ENCODE measurements at regions not wholly inside any gene's neighbourhood (a gene's known extent, or its start where the extent isn't known, plus 50 kb on each side); places are given as distances from the start of the nearest gene placed in this dataset.
"Not testable (repeated sequence)": the region's sequence is repeated elsewhere in the genome, so short reads cannot be mapped to it uniquely, and the experiment has no call there.

- DNase-seq (ENCODE audit: low read depth in 2 of 2): no peak
These were observed 108.5 kb downstream of the KCNK1 start for GRCh38 chr1:233722212-233722979.

GRCh38 chr1:233723387-233723786 is 109.5 kb downstream of the KCNK1 start:
- DNase-seq (ENCODE audit: low read depth in 2 of 2): no peak

DNA sequence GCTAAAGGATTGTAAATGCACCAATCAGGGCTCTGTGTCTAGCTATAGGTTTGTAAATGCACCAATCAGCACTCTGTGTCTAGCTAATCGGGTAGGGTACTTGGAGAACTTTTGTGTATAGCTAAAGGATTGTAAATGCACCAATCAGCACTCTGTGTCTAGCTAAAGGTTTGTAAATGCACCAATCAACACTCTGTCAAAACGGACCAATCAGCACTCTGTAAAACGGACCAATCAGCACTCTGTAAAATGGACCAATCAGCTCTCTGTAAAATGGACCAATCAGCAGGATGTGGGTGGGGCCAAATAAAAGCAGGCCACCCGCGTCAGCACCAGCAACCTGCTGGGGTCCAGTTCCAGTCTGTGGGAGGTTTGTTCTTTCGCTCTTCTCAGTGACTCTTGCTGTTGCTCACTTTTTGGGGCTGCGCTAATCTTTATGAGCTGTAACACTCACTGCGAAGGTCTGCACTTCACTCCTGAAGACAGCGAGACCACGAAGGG is 110.3 kb downstream of the KCNK1 start:
- not testable (repeated sequence) for DNase-seq (ENCODE audit: low read depth in 2 of 2)

- no peak for DNase-seq (ENCODE audit: low read depth in 2 of 2)
These were observed 111.5 kb downstream of the KCNK1 start for GRCh38 chr1:233725423-233725822.

DNA sequence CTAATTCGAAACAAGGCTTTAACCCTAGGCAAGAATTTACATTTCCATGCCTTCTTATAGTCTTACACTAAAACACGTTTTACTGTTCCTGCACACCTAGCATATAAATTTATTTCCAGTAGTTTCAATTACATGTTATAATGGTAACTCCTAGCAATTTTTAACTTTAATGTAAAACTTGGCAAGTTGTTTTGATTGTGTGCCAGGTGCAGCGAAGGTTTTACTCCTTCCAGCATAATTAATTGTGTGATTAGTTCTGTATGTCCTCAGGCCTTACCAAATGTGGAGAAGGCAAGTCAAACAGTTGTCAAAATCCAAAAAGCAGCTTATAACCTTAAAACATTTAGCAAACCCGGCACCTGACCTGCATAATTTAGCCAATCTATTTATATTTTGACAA is 114.8 kb downstream of the KCNK1 start:
- no peak for DNase-seq (ENCODE audit: low read depth in 2 of 2)

DNA sequence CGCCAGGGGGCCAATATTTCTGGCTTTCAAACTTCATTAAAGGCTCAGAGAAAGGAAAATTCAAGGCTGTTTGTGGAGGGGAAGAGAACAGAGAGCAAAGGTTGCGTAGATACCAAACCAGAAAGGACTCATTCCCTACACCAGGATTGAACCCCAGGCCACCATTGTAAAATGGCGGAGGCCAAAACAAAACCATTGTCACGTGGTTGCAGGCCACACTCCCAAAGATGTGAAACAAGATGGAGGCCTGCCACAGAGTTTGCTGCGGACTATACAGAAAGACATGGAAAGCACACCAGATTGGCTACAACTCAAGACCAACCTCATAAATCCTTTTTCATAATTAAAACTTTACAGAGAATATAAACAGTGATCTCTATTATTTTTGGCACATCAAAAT is 116.5 kb downstream of the KCNK1 start:
- no peak for DNase-seq (ENCODE audit: low read depth in 2 of 2)

DNA sequence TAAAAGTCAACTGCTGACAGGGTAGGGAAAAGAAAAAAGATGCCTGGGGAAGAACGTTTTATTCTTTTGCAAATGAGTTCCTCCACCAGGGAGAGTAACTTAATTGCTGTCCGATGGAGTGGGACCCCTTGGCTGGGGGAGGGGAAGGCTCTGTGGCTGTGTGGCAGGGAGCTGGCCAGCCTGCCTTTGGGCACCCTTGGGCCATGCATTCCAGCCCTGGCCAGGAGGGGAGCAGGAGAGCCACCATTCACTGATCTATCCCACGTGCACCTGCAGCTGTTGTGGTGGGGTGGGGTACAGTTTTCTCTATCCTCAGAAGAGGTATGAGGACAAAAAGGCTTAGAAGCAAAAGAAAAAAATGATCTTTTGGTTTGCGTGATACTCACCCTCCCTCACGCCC is 116.9 kb downstream of the KCNK1 start:
- no peak for DNase-seq (ENCODE audit: low read depth in 2 of 2)

DNA sequence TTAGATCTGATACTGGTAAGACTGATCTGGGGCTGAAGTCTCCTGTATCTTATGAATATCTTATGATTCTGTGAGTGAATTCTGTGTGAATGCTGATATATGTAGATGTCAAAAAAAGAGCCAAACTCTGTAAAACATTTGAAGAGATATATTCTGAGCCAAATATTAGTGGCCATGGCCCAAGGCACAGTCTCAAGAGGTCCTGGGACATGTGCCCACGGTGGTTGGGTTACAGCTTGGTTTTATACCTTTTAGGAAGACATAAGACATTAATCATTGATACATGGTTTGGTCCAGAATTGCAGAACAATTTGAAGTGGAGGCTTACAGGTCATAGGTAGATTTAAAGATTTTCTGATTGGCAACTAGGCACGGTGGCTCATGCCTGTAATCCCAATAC is 118.3 kb downstream of the KCNK1 start:
- no peak for DNase-seq (ENCODE audit: low read depth in 2 of 2)

DNA sequence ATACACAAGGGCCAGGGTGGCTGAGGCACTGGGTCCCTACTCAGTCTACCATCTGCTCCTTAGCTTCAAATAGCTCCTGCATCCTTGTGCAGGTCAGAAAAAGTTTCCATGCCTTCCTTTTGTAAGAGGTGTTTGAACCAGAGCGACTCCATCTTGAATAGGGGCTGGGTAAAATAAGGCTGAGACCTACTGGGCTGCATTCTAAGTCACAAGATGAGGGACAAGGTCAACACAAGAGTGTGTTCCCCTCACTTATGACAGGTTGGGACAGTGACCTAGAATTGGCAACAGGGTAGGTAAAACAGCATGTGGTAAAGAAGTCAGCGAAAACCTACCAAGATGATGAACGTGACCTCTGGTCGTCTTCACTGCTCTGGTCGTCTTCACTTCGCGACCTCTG is 120.5 kb downstream of the KCNK1 start:
- no peak for DNase-seq (ENCODE audit: low read depth in 2 of 2)

GRCh38 chr1:233735331-233735730 is 121.4 kb downstream of the KCNK1 start:
- no peak for DNase-seq (ENCODE audit: low read depth in 2 of 2)

DNA sequence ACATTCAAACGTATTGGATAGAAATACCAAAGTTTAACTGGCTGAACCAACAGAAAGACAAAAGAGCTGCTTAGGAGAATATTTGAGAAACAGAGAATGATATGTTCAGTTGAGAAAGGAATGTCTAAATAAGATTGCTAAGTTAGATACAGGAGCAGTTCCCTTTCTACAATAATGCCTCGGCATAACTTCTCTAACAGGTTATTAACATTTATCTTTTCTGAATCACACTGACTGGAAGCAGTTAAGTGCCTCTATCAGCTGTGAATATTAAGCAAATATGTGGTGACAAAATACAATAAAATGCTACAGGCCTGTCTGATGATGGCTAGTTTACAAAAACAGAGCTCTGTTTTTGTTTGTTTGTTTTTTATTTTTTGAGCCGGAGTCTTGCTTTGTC is 121.9 kb downstream of the KCNK1 start:
- DNase-seq (ENCODE audit: low read depth in 2 of 2): no peak

DNA sequence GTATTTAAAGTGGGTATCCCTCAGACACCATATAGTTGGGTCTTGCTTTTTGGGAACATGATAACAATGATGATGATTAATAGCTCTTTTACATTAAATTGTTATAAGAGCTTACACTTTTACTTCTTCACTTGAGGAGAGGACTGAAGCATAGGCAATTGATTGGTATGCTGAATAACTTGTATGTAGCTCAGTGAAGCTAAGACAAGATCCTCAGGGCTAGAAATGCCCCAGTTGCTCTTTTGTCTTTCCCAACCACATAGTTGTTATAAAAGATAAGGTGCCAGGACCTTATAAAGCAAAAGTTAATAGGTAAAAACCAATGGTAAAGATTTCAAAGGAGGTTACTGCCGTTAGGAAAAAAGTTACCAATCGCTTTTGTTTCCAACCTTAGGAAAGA is 123.4 kb downstream of the KCNK1 start:
- DNase-seq (ENCODE audit: low read depth in 2 of 2): no peak

- DNase-seq (ENCODE audit: low read depth in 2 of 2): no peak
These were observed 124.5 kb downstream of the KCNK1 start for GRCh38 chr1:233738396-233738795.

DNA sequence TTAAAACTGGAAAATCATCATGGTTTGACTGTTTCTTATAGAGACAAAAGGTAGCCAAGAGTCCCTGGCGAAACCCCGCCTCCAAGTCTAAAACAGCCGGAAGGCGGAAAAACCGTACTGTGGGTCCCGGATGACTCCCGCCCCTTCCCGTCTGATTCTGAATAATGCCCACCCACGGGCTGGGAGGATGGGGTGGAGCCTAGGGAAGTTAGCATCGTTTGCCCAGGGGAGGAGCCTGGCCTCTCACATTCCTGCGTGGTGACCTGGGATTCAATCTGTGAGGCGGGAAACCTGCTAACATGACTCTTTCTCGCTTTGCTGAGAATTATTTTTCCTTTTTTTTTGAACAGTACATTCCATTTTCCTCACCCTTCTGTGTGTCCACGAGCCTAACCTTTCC is 124.9 kb downstream of the KCNK1 start:
- DNase-seq (ENCODE audit: low read depth in 2 of 2): no peak

DNA sequence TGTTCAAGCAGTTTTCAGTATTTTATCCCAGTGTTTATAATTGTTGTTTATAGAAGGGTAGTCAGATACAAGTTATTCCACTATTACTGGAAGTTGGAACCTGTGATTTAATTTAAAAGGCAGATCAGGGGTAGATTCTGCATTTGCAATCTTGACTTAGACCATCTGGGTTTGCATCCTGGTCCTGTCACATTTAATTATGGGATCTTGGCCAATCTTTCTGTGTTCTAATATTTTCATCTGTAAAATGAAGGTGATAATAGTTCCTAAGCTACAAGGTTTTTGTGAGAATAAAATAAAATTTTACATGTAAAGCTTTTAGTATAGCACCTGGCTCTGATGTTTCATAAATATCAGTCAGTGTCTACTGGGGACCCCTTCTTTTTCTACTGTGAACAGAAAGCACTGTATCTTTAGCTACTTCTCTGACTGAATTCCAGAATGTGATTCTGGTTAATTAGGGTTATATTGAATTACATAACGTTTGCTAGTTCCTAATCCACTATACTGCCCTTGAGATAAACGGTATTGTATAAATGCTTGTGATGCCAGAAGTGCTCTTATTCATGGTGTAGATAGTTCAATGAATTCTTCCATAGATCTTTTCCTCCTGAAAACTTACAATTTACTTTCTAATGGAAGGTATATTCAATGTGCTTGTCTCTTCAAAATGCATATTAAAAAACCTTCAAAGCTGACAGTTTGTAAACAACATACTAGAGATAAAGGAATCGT is 131.0 kb downstream of the KCNK1 start:
- no peak for DNase-seq (ENCODE audit: low read depth in 2 of 2)

GRCh38 chr1:233750139-233750538 is 136.2 kb downstream of the KCNK1 start:
- DNase-seq (ENCODE audit: low read depth in 2 of 2): no peak

DNA sequence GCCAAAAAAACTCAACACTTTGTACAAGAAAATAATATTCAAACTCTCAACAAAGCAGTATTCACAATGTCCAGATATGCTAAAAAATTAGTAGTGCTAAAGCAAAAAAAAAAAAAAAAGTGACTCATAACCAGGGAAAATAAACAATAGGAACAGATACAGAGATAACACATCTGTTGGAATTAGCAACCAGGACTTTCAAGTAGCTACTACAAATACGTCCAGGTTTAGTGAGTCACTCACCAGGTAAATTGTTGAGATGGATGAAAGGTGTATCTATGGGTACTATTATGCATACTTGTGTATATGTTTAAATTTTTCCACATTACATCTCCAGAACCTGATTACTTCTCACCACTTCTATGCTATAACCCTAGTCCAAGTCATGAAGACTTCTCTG is 144.8 kb upstream of the SLC35F3 start:
- DNase-seq (ENCODE audit: low read depth in 2 of 2): no peak

DNA sequence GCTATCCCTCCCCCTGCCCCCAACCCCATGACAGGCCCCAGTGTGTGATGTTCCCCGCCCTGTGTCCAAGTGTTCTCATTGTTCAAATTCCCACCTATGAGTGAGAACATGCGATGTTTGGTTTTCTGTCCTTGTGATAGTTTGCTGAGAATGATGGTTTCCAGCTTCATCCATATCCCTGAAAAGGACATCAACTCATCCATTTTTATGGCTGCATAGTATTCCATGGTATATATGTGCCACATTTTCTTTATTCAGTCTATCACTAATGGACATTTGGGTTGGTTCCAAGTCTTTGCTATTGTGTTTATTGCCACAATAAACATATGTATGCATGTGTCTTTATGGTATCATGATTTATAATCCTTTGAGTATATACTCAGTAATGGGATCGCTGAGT is 140.2 kb upstream of the SLC35F3 start:
- DNase-seq (ENCODE audit: low read depth in 2 of 2): not testable (repeated sequence)

GRCh38 chr1:233777566-233777965 is 126.9 kb upstream of the SLC35F3 start:
- no peak for DNase-seq (ENCODE audit: low read depth in 2 of 2)

DNA sequence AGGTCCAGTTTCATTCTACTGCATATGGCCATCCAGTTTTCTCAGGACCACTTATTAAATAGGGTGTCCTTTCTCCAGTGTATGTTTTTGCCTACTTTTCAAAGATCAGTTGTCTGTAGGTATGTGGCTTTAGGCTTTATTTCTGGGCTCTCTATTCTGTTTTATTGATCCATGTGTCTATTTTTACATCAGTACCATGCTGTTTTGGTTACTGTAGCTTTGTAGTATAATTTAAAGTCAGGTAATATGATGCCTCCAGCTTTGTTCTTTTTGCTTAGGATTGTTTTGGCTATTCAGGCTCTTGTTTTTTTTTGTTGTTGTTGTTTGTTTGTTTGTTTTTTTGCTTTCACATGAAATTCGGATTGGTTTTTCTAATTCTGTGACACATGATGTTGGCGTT is 124.4 kb upstream of the SLC35F3 start:
- DNase-seq (ENCODE audit: low read depth in 2 of 2): no peak

GRCh38 chr1:233782937-233783586 is 121.4 kb upstream of the SLC35F3 start:
- DNase-seq (ENCODE audit: low read depth in 2 of 2): no peak

DNA sequence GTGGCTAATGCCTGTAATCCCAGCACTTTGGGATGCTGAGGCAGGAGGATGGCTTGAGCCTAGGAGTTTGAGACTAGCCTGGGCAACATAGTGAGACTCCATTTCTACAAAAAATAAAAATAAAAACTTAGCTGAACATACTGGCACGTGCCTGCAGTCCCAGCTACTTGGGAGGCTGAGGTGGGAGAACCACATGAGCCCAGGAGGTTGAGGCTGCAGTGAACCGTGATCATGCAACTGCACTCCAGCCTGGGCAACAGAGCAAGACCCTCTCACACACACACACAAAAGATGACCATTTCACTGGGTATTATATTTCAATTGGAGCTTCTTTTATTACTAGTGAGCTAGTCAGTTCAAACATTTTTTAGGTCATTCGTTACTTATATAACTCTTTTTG is 116.9 kb upstream of the SLC35F3 start:
- DNase-seq (ENCODE audit: low read depth in 2 of 2): no peak

- DNase-seq (ENCODE audit: low read depth in 2 of 2): no peak
These were observed 115.8 kb upstream of the SLC35F3 start for GRCh38 chr1:233788687-233789086.
